Fibroblast of lung (primary cell): ENCODE measurements at regions not wholly inside any gene's neighbourhood (a gene's known extent, or its start where the extent isn't known, plus 50 kb on each side); places are given as distances from the start of the nearest gene placed in this dataset.

Source experiments
- DNase-seq, 2 donors: peaks; one replicate each; pipeline versions ENCODE4 v3.0.0 to v3.0.0-alpha.2; 2010; ENCODE audit warnings: low read depth in 2 of 2
- H2AFZ ChIP-seq: 2 replicates; pipeline ENCODE4 v1.5.1; 2012; ENCODE audit warnings: low read length, control low read depth, inconsistent platforms
- H3K27ac ChIP-seq: 2 replicates; pipeline ENCODE4 v1.5.1; 2011; ENCODE audit warnings: low read length, control low read depth; ENCODE audit not compliant: insufficient read depth
- H3K27me3 ChIP-seq: 2 replicates; pipeline ENCODE4 v1.5.1; 2011; ENCODE audit warnings: mild to moderate bottlenecking, low read length; ENCODE audit not compliant: control insufficient read depth, insufficient read depth
- H3K36me3 ChIP-seq: 2 replicates; pipeline ENCODE4 v1.5.1; 2011; ENCODE audit warnings: low read length; ENCODE audit not compliant: control insufficient read depth, insufficient read depth
- H3K4me1 ChIP-seq: 2 replicates; pipeline ENCODE4 v1.5.1; 2011; ENCODE audit warnings: low read length; ENCODE audit not compliant: control insufficient read depth, insufficient read depth; ENCODE audit errors: extremely low read depth
- H3K4me2 ChIP-seq: 2 replicates; pipeline ENCODE4 v1.5.1; 2011; ENCODE audit warnings: low read length, control low read depth; ENCODE audit not compliant: insufficient read depth; ENCODE audit errors: extremely low read depth
- H3K4me3 ChIP-seq, 4 experiments: fragments of 200-600 bp in 1 of 4; sonication (generic) in 1 of 4; replicated peaks in 1 of 4; 2 replicates each; pipeline ENCODE4 v1.5.1; 2011 to 2016; ENCODE audit warnings: low read length in 4 of 4, low read depth in 3 of 4, mild to moderate bottlenecking in 3 of 4, control low read depth in 2 of 4, inconsistent platforms in 1 of 4, mixed read lengths in 1 of 4; ENCODE audit not compliant: insufficient read depth in 1 of 4; ENCODE audit errors: control extremely low read depth in 1 of 4
- H3K79me2 ChIP-seq: 2 replicates; pipeline ENCODE4 v1.5.1; 2012; ENCODE audit warnings: mild to moderate bottlenecking, low read length, inconsistent platforms; ENCODE audit not compliant: control insufficient read depth, insufficient read depth
- H3K9ac ChIP-seq: 2 replicates; pipeline ENCODE4 v1.5.1; 2011; ENCODE audit warnings: mild to moderate bottlenecking, low read length, control low read depth; ENCODE audit not compliant: insufficient read depth
- H3K9me3 ChIP-seq: 2 replicates; pipeline ENCODE4 v1.5.1; 2012; ENCODE audit warnings: low read depth, low read length; ENCODE audit not compliant: control insufficient read depth, insufficient read depth
- H4K20me1 ChIP-seq: 2 replicates; pipeline ENCODE4 v1.5.1; 2011; ENCODE audit warnings: low read length; ENCODE audit not compliant: control insufficient read depth, insufficient read depth; ENCODE audit errors: extremely low read depth
- CTCF ChIP-seq, 2 donors: IDR thresholded peaks in 1 of 2; conservative IDR thresholded peaks in 1 of 2; 1 replicate in 1 of 2; 2 replicates in 1 of 2; pipeline ENCODE4 v1.5.1; 2011 to 2012; ENCODE audit warnings: low read length in 2 of 2, control low read depth in 1 of 2, inconsistent platforms in 1 of 2, low read depth in 1 of 2, mild to moderate bottlenecking in 1 of 2
- EZH2 ChIP-seq: IDR thresholded peaks from 2 replicates; pipeline ENCODE4 v1.5.1; 2012; ENCODE audit warnings: low read length, control low read depth, mild to moderate bottlenecking; ENCODE audit errors: missing control alignments

- H3K27ac ChIP-seq = no peak overlapping the region
- no peaks in the 10 kb centered on the region for H4K20me1 ChIP-seq
- no peak overlapping the region for H3K9ac ChIP-seq
- TF ChIP-seq EZH2 (no peak), CTCF (conservative IDR thresholded peaks at IDR 0.05 in 1 of 2, IDR thresholded peaks at IDR 0.05 in 1 of 2; ENCODE audit: low read depth in 1 of 2, low read length in 2 of 2) (no peak)
- no peaks in the 10 kb centered on the region for H3K36me3 ChIP-seq
- H2AFZ ChIP-seq = no peak overlapping the region
- no peak overlapping the region for H3K4me3 ChIP-seq
- no peaks in the 10 kb centered on the region for H3K27me3 ChIP-seq
- no peak overlapping the region for H3K4me2 ChIP-seq
- no peaks in the 10 kb centered on the region for H3K79me2 ChIP-seq
- no peaks in the 10 kb centered on the region for H3K9me3 ChIP-seq
- DNase-seq = no peak
- H3K4me1 ChIP-seq = no peaks in the 10 kb centered on the region
Observed at GRCh38 chr18:22625406-22625805, 207.7 kb upstream of the CTAGE1 start.

GRCh38 chr18:22626771-22627170 is 209.1 kb upstream of the CTAGE1 start:
- Histone ChIP-seq H3K9me3 (no peaks in the 10 kb centered on the region), H3K4me3 (no peak overlapping the region), H3K27me3 (no peaks in the 10 kb centered on the region), H4K20me1 (no peaks in the 10 kb centered on the region), H3K79me2 (no peaks in the 10 kb centered on the region), H3K4me2 (no peak overlapping the region), H3K4me1 (no peaks in the 10 kb centered on the region), H3K9ac (no peak overlapping the region), H3K36me3 (no peaks in the 10 kb centered on the region), H2AFZ (no peak overlapping the region), H3K27ac (no peak overlapping the region)
- TF ChIP-seq EZH2 = no peak
- no peak for TF ChIP-seq CTCF (conservative IDR thresholded peaks at IDR 0.05 in 1 of 2, IDR thresholded peaks at IDR 0.05 in 1 of 2; ENCODE audit: low read depth in 1 of 2, low read length in 2 of 2)
- DNase-seq = no peak

- H2AFZ ChIP-seq = no peak overlapping the region
- H4K20me1 ChIP-seq = no peaks in the 10 kb centered on the region
- no peaks in the 10 kb centered on the region for H3K27me3 ChIP-seq
- no peak overlapping the region for H3K4me3 ChIP-seq
- TF ChIP-seq CTCF (conservative IDR thresholded peaks at IDR 0.05 in 1 of 2, IDR thresholded peaks at IDR 0.05 in 1 of 2; ENCODE audit: low read depth in 1 of 2, low read length in 2 of 2) (no peak), EZH2 (no peak)
- DNase-seq = no peak
- H3K79me2 ChIP-seq = no peaks in the 10 kb centered on the region
- H3K27ac ChIP-seq = no peak overlapping the region
- no peak overlapping the region for H3K4me2 ChIP-seq
- H3K9me3 ChIP-seq = no peaks in the 10 kb centered on the region
- no peaks in the 10 kb centered on the region for H3K36me3 ChIP-seq
- no peak overlapping the region for H3K9ac ChIP-seq
- no peaks in the 10 kb centered on the region for H3K4me1 ChIP-seq
Observed at GRCh38 chr18:22627506-22627905, 209.8 kb upstream of the CTAGE1 start.
